GM19467 (cell line): ENCODE measurements at regions not wholly inside any gene's neighbourhood (a gene's known extent, or its start where the extent isn't known, plus 50 kb on each side); places are given as distances from the start of the nearest gene placed in this dataset.

ENCODE experiments used
- ATAC-seq: cut with Tn5 transposase; IDR thresholded peaks from one replicate; pipeline ENCODE4 v1.9.1; 2021; ENCODE audit warnings: mild to moderate bottlenecking, moderate library complexity; ENCODE audit not compliant: unreplicated experiment

DNA sequence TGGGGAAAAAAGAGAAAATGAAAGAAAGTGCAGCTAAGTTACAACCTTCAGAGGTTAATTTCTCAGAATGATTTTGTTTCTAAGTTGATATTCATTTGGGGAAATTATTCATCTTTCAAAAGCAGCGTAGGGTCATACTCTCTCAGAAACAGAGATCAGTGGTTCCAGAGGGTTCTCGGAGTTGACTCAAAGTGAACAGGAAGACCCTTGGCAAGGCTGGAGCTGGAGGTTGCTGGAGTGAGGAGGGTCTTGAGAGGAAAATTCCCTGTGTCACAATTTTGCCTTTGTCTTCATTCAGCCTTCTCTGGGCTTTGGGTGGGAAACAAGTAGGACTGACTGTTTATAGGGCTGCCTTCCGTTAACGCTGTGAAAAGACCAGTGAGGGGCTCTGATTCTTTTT, 168.2 kb downstream of the ICOS start:
- no peak for ATAC-seq

DNA sequence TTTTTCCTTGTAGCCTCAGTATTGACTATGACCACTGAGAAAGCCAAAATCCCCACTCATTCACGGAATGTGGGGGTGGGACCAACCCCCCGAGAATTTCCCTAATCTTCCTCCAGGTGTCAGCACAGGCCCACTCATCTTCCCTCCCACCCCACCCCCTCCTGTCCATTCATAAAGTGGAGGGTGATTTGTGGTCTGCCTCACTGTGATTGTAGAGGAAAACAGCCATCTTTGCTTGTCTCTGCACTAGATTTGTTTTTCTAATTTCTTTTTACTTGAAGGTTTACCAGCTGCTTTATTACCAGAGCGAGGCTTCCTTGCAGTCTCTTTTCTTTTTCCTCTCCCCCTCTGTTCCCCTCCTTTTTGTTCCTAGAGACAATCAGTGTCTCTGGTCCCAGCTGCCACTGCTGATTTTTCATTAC, 171.8 kb downstream of the ICOS start:
- ATAC-seq: no peak

DNA sequence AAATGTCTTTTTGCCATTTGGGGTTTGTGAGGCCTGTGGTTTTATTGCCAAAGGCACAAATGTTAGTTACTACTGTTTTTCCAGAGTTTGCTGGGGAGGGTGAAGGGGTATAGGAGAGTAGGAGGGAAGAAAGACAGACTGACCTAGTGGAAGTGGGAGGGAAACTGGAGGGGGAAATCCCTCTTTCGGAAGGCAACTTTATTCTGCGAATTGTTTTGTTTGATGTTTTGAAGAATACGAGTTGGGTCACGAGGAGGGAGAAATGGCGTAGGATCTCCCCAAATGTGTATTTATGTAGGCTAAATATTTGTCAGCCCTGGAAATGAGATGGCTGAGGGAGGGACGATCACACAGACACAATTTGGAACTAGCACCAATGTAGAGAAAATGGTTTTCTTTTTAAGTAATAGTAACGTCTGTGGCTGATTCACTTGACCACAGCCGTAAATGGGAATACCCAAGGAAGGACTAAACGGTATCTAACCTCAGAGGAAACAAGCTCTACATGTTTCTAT, 172.3 kb downstream of the ICOS start:
- no peak for ATAC-seq

DNA sequence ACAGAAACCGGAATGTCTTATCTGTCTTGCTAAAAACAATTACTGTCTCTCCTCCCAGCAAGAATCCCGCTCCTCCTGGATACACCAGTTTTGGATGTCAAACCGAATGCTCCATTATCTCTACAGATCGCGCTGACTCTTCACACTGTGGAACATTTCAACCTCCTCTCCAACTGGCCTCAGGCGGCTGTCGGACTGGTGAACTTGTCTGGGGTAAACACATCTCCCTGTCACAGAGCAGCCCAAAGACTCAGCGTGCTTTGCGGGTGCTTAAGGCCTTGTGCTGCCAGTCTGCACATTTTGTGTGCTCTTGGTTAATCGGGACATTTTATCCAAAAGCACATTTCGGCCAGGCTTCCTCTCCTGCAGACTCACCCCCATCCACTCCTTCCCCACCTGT, 173.1 kb downstream of the ICOS start:
- no peak for ATAC-seq

DNA sequence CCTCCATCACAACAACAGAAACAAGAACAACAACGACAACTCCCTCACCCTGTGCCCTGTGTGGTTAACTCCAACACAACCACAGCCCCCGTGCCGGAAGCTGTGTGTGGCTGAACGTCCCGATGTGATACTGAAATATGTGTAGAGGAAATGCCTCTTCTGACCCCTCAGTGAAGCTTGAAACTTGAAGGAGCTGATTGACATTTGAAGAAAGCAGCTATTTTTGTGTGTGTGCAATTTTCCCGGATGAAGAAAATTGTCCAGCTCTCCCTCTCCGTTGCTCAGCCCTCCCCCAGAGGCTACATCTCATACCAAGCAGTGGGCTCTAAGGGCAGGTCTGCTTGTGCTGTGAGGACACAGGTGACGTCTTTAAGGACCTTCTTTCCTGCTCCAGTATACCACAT, 173.8 kb downstream of the ICOS start:
- ATAC-seq: peak; percentile 88

DNA sequence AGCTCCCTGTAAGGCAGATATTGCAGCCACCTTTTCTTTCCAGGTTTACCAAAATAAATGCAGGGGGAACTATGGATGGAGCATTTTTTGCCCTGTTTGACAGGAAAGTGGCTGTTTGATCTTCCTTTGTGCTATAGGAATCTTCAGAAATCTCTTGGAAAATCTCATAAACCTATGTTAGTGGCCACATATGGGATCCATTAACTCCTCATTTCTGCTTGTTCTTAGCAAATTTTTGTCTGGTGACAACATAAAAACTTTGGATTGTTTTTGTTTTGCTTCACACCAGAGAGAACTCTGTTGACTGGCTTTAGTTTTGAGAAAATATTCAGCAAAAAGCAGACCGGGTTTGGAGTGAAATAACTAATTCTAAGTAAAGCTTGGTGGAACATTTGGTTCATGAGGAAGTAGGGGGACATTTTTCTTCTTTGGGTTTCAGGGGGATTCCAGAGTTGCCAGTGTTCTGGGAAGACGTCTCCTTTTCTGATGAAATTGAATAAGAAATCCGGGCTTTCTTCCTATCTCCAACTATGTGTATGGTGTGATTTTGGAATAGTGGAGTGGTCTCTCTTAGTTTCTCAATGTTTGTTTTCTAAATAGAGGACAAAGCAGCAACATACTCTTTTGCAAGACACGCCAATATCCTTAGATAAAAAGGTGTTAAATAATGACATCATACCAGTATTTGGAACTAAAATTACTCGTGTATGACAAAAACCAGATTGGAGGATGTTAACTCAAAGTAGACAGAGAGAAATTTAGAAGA, 174.4 kb downstream of the ICOS start:
- ATAC-seq: no peak

DNA sequence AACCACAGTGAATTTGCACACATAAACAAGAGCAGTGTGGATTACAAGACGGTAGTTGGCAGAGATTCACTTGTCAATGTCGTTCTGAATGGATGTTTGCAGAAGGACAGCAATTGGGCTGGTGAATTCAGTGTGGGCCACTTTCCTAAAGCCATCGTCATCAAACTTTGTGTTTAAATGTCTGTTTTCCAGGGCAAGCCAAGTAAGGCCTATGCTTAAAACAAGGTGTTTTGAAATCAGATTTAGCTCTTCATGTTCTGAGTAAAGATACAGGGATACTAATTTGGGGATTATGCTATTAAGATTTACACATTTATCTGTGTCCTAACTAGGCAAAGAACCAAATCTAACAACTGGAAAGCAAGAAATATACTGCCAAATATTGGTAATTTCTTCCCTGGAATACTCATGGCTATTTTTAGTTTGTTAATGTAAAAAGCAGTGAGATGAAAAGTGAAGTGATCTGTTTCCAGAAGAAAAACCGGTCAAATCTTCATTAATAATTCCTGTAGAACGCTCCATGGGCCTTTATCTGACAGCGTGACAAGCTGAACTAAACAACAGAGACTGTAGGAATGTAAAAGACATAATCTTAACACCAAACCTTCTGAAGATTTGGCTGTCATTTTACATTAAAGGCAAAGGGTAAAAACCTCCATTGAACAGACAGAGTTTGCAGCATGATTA, 175.7 kb downstream of the ICOS start:
- ATAC-seq: no peak

DNA sequence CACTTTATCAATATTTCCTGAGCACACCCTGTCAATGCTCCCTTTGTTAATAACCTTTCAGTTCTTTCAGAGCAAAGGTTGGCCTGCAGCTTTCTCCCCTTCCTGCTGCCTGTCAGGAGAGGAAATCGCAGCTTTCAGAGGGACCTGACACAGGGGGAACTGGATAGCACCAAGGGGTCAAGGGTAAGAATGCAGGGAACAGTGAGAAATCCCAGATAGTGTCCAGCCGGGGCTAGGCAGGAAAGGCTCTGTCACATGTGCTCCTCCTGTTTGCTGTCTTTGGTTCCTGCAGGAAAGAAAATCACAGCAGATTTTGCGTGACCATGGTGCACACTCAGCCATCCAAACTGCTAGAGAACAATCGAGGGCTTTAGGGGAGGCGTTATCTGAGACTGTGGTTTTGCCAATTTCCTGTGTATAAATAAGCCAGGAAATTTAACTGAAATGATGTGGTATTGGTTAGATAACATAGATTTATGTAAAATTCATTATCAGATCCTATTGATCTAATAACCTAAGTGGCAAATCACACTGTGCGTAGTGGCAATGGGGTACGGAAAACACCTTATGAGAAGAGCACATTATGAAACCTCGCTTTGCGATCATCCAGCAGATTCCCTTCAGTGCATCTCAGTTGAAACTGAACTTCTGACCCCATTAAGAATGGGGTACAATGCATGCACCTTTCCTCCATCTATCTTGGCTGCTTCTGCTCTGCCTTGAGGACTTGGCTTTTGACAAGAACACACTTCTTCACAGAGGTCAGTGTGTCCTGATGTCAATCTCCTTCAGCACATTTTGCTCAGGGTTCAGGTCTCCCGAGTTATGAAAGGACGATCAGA, 178.0 kb downstream of the ICOS start:
- no peak for ATAC-seq

DNA sequence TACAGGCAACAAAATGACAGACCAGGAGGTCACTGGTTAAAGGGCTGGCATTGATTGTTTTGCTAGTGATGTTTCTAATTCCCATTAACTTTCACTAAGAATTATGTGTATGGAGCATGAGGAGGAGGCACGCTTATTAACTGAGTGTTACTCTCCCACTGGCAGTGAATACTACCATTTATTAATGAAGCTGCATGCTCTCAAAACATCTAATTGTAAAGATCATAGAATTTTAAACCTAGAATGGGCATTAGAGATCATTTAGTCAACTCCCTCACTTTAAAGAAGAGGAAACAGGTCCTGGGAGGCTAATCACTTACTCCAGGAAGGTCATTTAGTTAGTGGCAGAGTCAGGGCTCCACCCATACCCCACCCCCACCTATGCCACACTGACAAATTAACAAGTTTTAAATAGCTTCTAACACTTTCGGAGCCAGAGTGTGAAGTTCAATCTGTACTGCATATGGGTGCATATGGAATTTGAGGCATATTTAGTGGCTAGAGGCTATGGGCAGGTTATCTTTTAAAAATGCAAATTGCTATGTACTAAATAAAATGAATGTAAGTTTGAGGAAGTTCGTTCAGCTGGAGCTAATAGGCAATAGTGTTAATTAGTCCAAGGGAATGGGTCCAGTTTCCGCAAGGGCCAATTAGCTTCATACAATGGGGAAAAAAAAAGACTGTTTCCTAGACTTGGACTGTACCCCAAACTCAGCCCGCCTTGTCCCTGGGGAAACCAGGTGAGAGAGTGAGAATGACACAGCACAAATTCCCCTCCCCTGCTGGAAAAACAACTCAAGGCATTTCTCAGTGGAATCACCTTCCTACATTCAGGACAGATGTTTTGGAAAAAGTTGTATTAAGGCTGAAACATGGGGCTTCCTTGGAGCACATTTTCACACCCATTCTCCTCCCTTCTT, 178.8 kb downstream of the ICOS start:
- ATAC-seq: no peak

DNA sequence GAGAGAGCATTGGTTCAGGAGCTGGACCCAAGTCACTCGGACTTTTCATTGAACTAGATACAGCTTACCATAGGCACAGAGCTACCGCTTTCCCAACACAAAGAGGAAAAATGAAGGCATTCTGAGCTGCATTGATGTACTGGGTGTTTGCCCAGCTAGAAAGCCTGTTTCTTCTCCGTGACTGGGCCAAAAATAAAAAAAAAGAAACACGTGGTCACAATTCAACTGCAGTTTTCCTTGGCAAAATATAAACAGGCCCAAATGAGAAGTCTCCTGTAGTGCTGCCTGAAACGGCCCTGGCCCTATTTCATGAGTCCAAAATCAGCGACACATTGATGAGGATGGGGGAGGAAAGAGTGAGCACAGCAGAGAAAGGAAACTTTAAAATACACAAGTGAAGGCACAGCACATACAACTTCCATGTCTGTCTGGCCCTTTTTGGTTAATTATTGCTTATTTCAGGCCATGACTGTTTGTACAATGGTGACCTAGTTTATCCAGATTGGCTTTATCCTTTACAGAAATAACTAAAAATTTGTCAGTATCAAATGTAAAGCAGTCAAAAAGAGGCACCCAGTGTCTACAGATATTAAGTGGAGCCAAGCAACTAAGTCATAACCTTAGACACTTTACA, 179.7 kb downstream of the ICOS start:
- no peak for ATAC-seq

DNA sequence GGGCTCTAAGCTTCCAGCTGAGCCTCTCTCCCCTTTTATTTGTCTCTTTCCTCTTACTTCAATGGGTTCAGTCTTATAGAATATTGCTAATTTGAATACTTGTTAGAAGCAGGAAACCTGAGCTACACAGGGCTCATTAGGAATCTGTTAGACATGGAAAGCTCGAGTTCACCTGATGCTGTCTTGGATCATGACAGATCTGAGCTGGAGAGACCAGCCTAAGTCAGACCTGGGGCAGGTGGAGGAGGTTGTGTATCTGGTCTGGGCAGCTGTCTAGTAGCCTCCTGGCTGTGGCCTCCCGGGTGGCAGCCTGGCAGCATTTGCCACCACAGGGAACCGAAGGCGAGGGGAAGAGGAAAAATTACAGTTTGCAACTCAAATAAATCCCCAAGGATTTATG, 185.9 kb downstream of the ICOS start:
- no peak for ATAC-seq

DNA sequence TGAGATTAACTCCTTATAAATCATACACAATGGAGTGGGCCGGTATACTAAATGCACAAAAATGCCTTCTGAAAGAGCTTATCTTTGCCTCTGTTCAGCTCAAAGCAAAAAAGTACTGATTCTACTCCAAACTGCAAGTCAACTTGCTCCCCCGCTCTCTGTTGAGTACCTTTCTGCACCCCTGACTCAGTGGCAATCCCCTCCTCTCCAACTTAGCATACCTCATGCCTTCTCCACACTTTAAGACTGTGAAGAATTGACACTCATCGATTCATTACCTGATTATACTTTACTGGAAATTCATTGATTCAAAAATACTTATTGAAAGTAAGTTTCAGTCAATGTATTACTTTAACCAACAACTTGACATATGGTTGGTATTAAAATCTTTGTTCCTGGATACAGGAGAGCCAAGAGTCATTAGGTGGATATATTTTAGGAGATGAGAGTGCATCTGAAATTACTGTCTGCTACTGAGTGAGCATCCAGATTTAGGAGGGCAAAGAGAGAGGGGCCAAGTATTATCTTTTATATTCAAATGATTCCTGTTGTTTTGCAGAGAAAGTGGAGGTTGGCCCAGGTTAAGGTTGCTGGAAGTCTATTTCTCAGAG, 187.7 kb downstream of the ICOS start:
- no peak for ATAC-seq

DNA sequence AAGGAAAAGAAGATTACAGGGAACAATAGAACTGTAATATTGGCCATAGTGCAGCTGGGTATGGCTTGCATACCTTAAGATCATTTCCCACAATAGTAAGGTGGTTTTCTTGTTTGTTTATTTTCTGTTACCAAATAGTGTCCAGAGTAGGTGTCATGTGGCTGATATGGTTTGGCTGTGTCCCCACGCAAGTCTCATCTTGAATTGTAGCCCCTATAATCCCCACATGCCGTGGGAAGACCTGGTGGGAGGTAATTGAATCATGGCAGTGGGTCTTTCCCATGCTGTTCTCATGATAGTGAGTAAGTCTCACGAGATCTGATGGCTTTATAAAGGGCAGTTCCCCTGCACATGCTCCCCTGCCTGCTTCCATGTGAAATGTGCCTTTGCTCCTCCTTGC, 190.1 kb downstream of the ICOS start:
- ATAC-seq: no peak

DNA sequence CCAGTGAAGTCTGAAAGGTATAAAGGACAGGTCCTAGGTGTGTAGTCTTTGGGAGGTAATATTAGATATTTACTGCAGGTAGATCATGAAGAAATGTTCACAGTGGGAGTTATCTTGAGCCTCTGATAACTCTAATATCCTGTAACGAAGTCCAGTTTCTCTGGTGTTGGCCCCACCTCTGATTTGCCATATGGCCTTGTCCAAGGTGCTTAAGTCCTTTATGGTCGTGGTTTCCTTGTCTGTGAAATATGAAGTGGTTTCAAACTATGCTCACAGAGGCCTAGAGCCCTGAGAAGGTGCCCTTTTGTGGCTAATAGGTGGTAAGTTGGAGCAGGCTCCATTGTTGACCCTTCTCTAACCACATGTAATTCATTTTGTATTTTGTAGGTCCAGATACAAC, 190.7 kb downstream of the ICOS start:
- ATAC-seq: no peak

DNA sequence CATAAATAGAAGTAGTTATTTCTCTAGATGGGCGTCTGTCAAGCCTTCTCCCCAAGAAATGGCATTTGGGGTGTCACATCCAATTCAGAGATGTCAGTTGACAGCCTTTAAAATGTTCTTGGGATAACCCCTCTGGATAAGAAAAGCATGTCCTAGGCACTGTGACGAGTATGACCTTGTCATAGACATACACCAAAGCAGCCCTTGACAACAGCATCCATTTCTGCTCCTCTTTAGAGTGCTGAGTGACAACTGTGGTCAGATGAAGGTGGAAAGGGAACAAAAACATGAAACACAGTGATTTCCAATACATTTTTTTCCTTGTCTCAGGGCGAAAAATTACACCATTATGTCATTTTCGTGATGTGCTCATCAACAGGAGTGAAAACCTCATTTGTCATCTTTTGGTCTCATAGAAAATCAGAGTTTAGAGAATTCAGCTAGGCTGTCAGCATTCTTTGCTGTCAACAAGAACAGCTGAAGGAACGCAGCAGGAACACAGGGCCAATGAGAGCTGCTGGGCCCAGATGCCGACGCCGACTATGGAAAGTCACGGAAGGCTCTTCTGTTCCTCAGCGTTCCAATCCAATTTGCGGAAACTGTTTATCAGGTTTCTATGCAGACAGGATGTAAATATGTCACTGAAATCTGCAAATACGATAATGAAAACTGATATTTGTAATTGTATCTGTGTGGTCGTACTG, 193.2 kb downstream of the ICOS start:
- ATAC-seq: no peak

DNA sequence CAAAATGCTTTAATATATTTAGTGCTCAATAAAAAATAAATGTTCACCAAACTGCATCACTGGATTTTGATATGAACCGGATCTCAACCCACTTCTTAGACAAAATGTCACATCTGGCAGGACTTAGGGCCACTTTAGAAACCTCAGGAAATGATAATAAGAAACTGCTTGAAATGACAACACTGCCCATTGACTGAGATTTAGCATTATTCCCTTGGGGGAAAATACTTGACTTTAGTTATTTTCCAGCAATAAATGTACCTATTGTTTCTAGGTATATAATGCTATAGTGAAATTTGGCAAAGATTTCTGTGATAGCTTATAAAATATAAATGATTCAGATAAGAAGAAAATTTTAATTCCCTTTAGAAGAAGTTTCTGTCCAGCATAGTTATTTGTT, 195.1 kb downstream of the ICOS start:
- no peak for ATAC-seq

DNA sequence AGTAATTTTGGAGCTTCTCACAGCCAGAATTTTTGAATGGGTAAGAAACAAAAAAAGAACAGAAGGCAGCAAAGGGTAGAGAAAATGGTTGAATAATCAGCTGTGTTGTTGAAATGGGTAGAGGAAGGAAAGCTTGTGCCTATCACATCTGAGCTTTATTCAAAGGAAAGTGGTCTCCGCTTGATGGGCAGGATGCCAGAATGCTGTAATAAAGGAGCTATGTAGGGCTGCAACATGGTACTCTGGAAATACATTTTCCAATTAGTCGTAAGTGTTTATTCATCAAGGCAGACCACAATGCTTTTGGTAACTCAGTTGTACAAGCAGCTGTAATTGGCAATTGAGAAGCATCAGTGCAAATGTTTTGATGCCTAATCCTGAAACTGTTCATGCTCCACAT, 196.9 kb downstream of the ICOS start:
- no peak for ATAC-seq

DNA sequence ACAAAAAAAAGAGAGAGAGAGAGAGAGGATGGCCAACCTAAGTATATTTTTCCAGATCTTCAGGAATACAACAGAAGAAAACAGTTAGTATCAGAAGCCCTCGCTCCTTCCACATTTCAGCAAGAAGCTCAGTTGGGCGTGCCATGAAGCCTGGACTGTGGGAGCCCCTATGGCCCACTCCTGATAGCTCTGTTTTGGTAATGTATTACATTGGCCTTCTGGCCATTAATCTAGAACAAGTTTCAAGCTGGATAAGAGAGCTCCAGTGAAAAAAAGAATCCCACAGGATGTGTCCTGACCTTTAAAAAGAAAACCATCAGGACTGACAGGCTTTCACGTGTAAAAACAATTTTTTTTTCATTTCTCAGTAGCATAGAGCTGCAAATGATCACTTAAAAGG, 197.9 kb downstream of the ICOS start:
- no peak for ATAC-seq

DNA sequence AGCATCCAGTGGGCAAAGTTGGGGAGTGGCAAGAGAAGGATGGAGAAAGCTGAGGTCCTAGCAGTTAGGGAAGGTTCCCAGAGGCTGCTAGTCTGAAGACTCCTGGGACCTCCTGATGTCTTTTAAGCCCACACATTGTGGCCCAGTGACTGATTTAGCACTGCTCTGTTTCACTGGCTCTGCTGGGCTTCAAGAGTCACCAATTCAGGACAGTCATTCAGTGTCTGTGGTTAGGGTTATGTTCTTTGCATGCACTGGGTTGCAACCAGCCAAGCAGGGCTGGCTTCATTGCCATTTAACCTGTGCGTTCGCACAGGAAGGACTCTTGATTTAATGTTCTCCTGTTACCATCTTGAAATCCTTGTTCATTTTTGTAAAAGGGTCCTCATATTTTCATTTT, 199.2 kb downstream of the ICOS start:
- no peak for ATAC-seq
